ENCODE measurements at regions not wholly inside any gene's neighbourhood (a gene's known extent, or its start where the extent isn't known, plus 50 kb on each side); places are given as distances from the start of the nearest gene placed in this dataset.

GRCh38 chr15:23881291-23881690 lies 194.2 kb upstream of the NDN start:
- WGBS: 88% methylated on average over 8 of the region's 9 CpGs

DNA sequence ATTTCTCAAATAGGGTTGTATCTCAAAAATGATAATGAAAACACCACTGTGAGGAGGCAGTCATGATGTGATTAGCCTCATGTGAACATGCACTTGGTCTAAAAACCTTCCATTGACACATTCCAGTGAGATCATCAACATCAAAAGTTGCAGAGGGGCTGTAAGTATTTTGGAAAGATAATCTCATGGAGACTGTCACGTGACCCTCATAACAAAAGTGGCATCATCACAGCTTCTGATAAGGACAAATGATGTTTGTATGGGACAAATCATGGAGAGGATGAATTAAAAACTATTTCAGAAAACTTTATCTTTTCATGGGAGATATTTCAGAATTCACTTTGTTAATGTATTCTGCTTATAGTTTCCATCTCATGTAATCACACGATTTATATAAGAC lies 203.1 kb upstream of the NDN start:
- 49% methylated on average over 2 of the region's 2 CpGs for WGBS
- H3K27me3 ChIP-seq: no peaks in the 10 kb centered on the region
- TF ChIP-seq POLR2AphosphoS5 (IDR thresholded peaks at IDR 0.05) (no peak), CTCF (IDR thresholded peaks at IDR 0.05) (no peak), POLR2A (IDR thresholded peaks at IDR 0.05) (no peak), EP300 (IDR thresholded peaks at IDR 0.05) (no peak)
- H3K36me3 ChIP-seq: no peaks in the 10 kb centered on the region
- H3K27ac ChIP-seq: no peak overlapping the region
- H3K9me3 ChIP-seq: peaks cover 3% of the 10 kb centered on the region
- H3K4me3 ChIP-seq: no peak overlapping the region
- DNase-seq (ENCODE audit: low spot score in 2 of 2): no peak
- no peaks in the 10 kb centered on the region for H3K4me1 ChIP-seq

More at GRCh38 chr15:23881291-23881690, 194.2 kb upstream of the NDN start:
- DNase-seq (ENCODE audit: low spot score in 2 of 2): no peak
- Histone ChIP-seq H3K9me3 (no peaks in the 10 kb centered on the region), H3K4me1 (no peaks in the 10 kb centered on the region), H3K36me3 (no peaks in the 10 kb centered on the region), H3K27ac (no peak overlapping the region), H3K27me3 (no peaks in the 10 kb centered on the region), H3K4me3 (no peak overlapping the region)
- TF ChIP-seq CTCF (IDR thresholded peaks at IDR 0.05) (no peak), POLR2AphosphoS5 (IDR thresholded peaks at IDR 0.05) (no peak), POLR2A (IDR thresholded peaks at IDR 0.05) (no peak), EP300 (IDR thresholded peaks at IDR 0.05) (no peak)

DNA sequence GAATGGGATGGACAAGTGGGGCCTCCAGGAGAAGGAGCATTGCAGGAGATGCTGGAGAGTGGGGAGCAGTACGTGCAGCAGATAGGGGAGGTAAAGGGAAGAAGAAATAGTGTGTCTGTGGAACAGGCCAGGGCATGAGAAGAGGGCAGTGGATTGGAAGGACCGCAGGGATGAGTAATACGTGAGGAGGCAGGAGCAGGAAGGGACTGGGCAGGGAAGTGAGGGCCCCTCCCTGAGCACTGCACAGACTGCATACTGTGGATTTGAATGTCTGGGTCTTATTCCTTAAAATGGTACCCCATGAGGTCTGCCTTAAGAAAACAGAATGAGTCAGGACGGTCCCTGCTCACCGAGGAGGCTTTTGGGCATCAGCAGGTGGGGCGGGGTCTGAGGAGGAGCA lies 210.0 kb upstream of the NDN start:
- no peaks in the 10 kb centered on the region for H3K36me3 ChIP-seq

GRCh38 chr15:23897531-23897930 lies 210.4 kb upstream of the NDN start:
- no peaks in the 10 kb centered on the region for H3K27me3 ChIP-seq

More for the DNA sequence above, 210.0 kb upstream of the NDN start:
- Histone ChIP-seq H3K4me3 (no peak overlapping the region), H3K27ac (no peak overlapping the region), H3K27me3 (no peaks in the 10 kb centered on the region), H3K4me1 (no peaks in the 10 kb centered on the region), H3K9me3 (no peaks in the 10 kb centered on the region)
- TF ChIP-seq POLR2A (IDR thresholded peaks at IDR 0.05): no peak
- TF ChIP-seq CTCF (IDR thresholded peaks at IDR 0.05): no peak
- TF ChIP-seq EP300 (IDR thresholded peaks at IDR 0.05): no peak
- TF ChIP-seq POLR2AphosphoS5 (IDR thresholded peaks at IDR 0.05): no peak
- DNase-seq (ENCODE audit: low spot score in 2 of 2): no peak
- 64% methylated on average over 6 of the region's 6 CpGs for WGBS

DNA sequence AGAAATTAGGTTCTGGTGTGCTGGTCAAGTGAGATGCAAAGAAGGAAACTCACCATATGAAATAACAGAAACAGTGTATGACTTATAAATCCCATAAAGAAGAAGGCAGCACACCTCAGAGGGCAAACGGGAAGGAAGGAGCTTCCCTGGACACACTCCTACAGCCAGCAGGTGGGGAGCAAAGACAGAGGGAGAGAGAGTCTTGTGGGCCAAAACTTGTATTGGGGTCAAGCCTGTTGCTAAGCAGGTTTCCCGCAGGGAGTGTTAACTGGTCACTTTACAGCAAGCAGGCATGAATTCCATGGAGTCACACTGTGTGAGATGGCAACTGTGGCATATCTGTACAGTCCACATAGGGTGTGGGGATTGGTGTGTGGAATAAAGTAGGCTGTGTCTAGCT lies 222.9 kb upstream of the NDN start:
- no peaks in the 10 kb centered on the region for H3K4me1 ChIP-seq
- H3K9me3 ChIP-seq: no peaks in the 10 kb centered on the region
- no peak overlapping the region for H3K27ac ChIP-seq
- no peak overlapping the region for H3K4me3 ChIP-seq
- DNase-seq (ENCODE audit: low spot score in 2 of 2): no peak
- no peak for TF ChIP-seq POLR2A (IDR thresholded peaks at IDR 0.05)
- TF ChIP-seq CTCF (IDR thresholded peaks at IDR 0.05): no peak
- no peak for TF ChIP-seq EP300 (IDR thresholded peaks at IDR 0.05)
- TF ChIP-seq POLR2AphosphoS5 (IDR thresholded peaks at IDR 0.05): no peak
- H3K27me3 ChIP-seq: no peaks in the 10 kb centered on the region
- no peaks in the 10 kb centered on the region for H3K36me3 ChIP-seq
- 67% methylated on average over 2 of the region's 2 CpGs for WGBS

More at GRCh38 chr15:23897531-23897930, 210.4 kb upstream of the NDN start:
- TF ChIP-seq POLR2A (IDR thresholded peaks at IDR 0.05) (no peak), EP300 (IDR thresholded peaks at IDR 0.05) (no peak), POLR2AphosphoS5 (IDR thresholded peaks at IDR 0.05) (no peak), CTCF (IDR thresholded peaks at IDR 0.05) (no peak)
- no peaks in the 10 kb centered on the region for H3K4me1 ChIP-seq
- no peak overlapping the region for H3K27ac ChIP-seq
- H3K9me3 ChIP-seq: no peaks in the 10 kb centered on the region
- DNase-seq (ENCODE audit: low spot score in 2 of 2): no peak
- no peaks in the 10 kb centered on the region for H3K36me3 ChIP-seq
- 62% methylated on average over 9 of the region's 24 CpGs for WGBS
- H3K4me3 ChIP-seq: no peak overlapping the region
